GM18909 (cell line): ENCODE measurements at regions not wholly inside any gene's neighbourhood (a gene's known extent, or its start where the extent isn't known, plus 50 kb on each side); places are given as distances from the start of the nearest gene placed in this dataset.
"Not testable (repeated sequence)": the region's sequence is repeated elsewhere in the genome, so short reads cannot be mapped to it uniquely, and the experiment has no call there.

ENCODE experiments used
- ATAC-seq: cut with Tn5 transposase; IDR thresholded peaks from one replicate; pipeline ENCODE4 v1.9.1; 2021; ENCODE audit warnings: mild to moderate bottlenecking; ENCODE audit not compliant: unreplicated experiment, poor library complexity

- ATAC-seq, result no peak
Measured at GRCh38 chr6:37580176-37580955, 80.7 kb upstream of the CCDC167 start.

GRCh38 chr6:37579444-37580067 lies 79.9 kb upstream of the CCDC167 start:
- ATAC-seq, result no peak

GRCh38 chr6:37578104-37578503 lies 78.4 kb upstream of the CCDC167 start:
- ATAC-seq, result no peak

GRCh38 chr6:37576336-37576737 lies 76.6 kb upstream of the CCDC167 start:
- no peak for ATAC-seq

GRCh38 chr6:37575221-37575620 lies 75.5 kb upstream of the CCDC167 start:
- no peak for ATAC-seq

GRCh38 chr6:37572334-37572733 lies 72.6 kb upstream of the CCDC167 start:
- no peak for ATAC-seq

- no peak for ATAC-seq
Measured at GRCh38 chr6:37570482-37571133, 70.9 kb upstream of the CCDC167 start.

GRCh38 chr6:37569743-37570481 lies 70.2 kb upstream of the CCDC167 start:
- no peak for ATAC-seq

- no peak for ATAC-seq
Measured at GRCh38 chr6:37569317-37569716, 69.6 kb upstream of the CCDC167 start.

- ATAC-seq, result no peak
Measured at GRCh38 chr6:37566950-37567349, 67.3 kb upstream of the CCDC167 start.

GRCh38 chr6:37566111-37566949 lies 66.6 kb upstream of the CCDC167 start:
- peak; percentile 47 for ATAC-seq

GRCh38 chr6:37565267-37566110 lies 65.8 kb upstream of the CCDC167 start:
- ATAC-seq, result no peak

- not testable (repeated sequence) for ATAC-seq
Measured at GRCh38 chr6:37562926-37563288, 63.2 kb upstream of the CCDC167 start.

GRCh38 chr6:37561361-37561760 lies 61.7 kb upstream of the CCDC167 start:
- no peak for ATAC-seq

- no peak for ATAC-seq
Measured at GRCh38 chr6:37560737-37561103, 61.0 kb upstream of the CCDC167 start.

GRCh38 chr6:37559501-37559900 lies 59.8 kb upstream of the CCDC167 start:
- ATAC-seq, result no peak

- ATAC-seq, result no peak
Measured at GRCh38 chr6:37559050-37559449, 59.4 kb upstream of the CCDC167 start.

- no peak for ATAC-seq
Measured at GRCh38 chr6:37558646-37559045, 59.0 kb upstream of the CCDC167 start.

- no peak for ATAC-seq
Measured at GRCh38 chr6:37558168-37558567, 58.5 kb upstream of the CCDC167 start.
